HG02840 (cell line): ENCODE measurements at regions not wholly inside any gene's neighbourhood (a gene's known extent, or its start where the extent isn't known, plus 50 kb on each side); places are given as distances from the start of the nearest gene placed in this dataset.

ENCODE experiments used
- ATAC-seq: cut with Tn5 transposase; IDR thresholded peaks from one replicate; pipeline ENCODE4 v1.9.1; 2021; ENCODE audit warnings: mild to moderate bottlenecking, moderate library complexity, moderate number of reproducible peaks; ENCODE audit not compliant: unreplicated experiment, low FRiP score

GRCh38 chr12:25301798-25302197, 51.1 kb upstream of the KRAS start:
- ATAC-seq = no peak
